CD4-positive, alpha-beta T cell treated with Interleukin-15 for 4 hours (primary cell): ENCODE measurements at regions not wholly inside any gene's neighbourhood (a gene's known extent, or its start where the extent isn't known, plus 50 kb on each side); places are given as distances from the start of the nearest gene placed in this dataset.

Experiments
- DNase-seq: peaks from one replicate; pipeline ENCODE4 v3.0.0-alpha.2; 2020; ENCODE audit warnings: low spot score

GRCh38 chr4:14562901-14563300 lies 439.4 kb upstream of the CPEB2 start:
- DNase-seq: no peak

DNA sequence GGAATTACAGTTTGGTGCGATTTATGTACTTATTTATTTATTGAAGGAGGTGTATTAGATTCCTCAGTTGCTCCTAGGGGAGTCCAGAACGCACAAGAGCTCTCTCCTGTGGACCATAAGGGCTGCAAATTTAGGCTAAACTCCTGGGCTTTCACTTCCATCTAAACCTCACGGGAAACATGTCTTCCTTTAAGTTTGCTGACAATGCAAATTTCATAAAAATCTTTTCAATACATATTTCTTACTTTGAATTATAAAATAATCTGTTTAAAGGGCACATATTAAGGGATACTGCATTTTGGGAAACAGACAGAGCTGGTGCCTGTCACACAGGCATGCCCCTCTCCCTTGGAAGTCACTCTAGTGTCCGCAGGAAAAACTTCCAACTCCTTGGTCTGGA lies 438.0 kb upstream of the CPEB2 start:
- DNase-seq: no peak

DNA sequence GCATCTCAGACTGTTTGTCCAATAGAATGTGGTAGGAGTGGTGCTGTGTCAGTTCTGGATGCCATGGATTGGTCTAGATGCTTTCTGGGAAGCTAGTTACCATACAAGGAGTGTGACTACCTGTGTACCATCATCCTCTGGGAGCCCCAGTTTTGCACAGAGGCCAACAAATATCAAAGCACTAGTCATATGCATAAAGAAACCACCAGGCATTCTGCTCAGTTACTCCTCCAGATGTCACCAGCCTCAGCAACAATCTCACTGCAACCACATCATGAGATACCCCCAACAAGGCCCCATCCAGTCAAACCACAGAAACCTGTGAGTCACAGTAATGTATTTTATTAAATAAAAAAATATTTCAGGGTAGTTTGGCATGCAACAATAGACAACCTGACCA lies 435.8 kb upstream of the CPEB2 start:
- DNase-seq: no peak

GRCh38 chr4:14568351-14568750 lies 433.9 kb upstream of the CPEB2 start:
- DNase-seq: no peak

DNA sequence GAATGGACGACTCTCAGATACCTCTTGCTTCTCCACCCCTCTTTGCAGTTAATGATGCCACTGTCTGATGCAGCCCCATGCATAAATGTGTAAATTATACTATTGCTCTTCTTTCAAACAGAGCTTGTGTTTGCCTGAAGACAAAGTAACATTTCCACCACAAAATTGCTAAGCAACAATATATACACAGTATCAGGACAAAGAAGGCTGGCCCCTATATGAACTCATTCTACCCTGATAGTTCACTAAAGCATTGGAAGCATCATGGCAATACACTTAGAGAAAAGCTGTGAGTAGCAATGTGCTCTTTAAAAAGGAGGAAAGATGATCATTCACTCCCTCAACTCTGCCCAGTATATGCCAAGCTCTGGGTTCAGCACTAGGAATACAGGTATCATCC lies 427.0 kb upstream of the CPEB2 start:
- no peak for DNase-seq

DNA sequence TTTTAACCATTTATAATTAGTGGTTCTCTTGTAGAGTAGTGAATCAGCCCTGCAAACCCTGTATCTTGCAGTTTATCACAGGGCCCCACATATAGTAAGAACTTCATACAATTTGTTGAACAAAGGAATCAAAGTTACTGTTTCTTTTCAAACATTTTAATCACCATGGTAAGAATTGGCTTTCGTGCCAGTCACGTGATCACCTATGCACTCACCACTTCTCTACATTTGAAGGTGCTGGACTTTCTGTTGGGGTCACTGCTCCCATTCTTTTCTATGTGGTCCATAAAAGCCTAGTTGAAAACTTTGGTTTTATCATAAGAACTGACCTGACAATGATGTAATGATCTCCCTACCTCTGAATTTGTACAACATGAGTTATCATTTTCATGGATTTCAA lies 426.4 kb upstream of the CPEB2 start:
- DNase-seq: no peak

- no peak for DNase-seq
Observed at GRCh38 chr4:14580061-14580460, 422.2 kb upstream of the CPEB2 start.

DNA sequence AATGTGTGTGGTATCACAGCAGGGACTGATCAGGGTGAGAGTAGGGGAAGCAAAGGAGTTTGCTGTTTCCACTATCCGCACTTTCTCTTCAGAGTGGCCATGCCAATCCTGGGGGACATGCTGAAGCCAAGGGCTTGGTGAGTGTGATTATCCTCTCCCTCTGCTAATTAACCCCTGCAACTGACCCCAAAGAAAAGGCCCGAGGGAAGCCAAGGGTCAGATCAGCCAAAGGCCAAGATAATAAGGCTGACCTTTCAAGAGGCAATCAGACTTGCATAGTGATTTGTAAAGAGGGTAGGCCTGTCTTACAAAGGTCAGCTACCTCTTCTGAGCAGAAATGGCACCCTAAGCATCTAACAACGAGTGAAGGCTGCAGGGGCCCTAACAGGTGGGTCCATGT lies 420.5 kb upstream of the CPEB2 start:
- no peak for DNase-seq

DNA sequence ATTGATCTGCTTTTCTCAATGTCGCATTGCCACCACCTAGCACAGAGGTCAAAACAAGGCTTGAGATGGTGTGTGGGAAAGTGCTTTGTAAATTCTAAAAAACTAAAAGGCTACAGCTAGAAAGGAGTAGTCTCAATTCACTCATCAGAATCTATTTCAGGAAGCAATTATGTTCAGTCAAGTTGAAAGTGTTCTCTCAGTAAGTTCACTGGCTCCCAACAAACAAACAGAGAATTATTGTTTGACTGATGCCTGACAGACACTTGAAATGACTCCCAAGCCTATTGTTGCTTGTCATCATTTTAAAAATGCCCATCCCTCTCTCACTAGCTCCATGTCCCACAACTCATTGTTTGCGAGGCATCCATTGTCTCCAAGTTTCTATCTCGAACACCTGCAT lies 419.6 kb upstream of the CPEB2 start:
- no peak for DNase-seq

GRCh38 chr4:14583331-14583730 lies 418.9 kb upstream of the CPEB2 start:
- no peak for DNase-seq

DNA sequence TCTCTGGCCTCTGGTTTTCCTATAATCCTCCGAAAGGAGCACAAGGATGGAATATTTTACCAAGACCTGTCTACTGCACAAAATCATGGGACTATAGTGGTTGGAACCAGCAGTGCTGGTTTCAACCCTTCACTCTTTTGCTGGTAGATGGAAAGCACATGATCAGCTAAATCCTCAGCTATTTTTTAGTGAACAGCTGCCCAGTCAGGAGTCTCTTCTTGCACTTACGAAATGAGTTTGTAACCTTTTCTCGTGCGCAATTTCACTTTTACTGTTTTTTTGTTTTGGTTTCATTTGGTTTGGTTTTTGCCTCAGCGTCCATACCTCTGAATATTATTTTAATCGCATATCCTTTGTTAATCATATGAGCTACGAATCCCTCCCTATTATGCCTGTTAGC lies 418.5 kb upstream of the CPEB2 start:
- DNase-seq: no peak

GRCh38 chr4:14592950-14593349 lies 409.3 kb upstream of the CPEB2 start:
- no peak for DNase-seq

DNA sequence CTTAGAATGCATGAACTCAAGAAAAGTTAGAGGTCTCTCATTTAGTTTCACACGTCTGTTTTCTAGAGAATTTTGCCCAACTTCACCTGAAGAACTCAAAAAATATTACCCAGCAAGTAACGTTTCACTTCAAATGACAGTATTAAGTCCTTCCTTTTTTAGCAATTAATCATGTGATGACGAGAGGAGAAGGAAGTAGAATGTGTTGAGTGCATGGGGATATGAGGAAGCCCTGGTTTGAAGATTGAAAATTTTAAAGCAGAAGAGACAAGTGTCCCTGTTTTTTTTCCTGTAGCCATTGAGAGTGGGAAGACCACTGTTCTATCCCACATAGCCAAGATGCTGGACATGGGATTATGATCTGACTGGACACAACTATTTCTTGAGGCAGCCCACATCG lies 406.3 kb upstream of the CPEB2 start:
- no peak for DNase-seq

DNA sequence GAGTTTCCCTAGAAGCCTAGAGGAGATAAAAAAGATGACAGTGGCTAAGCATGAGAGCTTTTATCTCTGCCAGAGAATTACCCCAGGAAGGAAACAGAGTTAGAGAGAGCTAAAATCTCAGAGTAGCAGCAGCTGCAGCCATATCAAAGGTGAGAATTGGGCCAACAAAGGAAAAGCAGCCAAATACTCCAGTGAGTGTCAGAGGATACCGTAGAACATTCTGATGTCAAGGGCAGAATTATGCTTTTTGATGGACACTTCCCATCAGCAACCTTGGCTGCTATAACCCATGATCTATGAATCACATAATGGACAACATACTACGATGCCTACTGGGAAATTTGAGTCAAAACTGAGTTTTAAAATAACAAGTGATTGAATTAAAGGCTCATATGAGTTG lies 405.8 kb upstream of the CPEB2 start:
- no peak for DNase-seq

GRCh38 chr4:14596904-14597303 lies 405.4 kb upstream of the CPEB2 start:
- no peak for DNase-seq

DNA sequence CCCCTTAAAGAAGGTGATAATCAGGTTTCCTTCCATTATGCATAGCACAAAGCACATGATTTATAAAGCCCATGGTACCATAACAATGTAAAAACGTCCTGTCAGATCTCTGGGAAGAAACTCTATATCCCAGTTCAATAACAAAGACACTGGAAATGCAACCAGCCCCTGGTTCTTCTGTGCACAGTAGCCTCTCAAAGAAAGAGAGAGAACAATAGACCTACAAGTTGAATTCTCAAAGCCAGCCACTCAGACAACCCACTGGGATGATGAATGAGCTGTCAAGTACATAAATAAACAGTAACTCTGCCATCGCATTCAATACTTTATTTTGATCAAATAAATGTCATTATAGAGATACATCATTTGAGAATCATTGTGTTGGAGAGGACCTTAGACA lies 400.1 kb upstream of the CPEB2 start:
- no peak for DNase-seq

- DNase-seq: no peak
Observed at GRCh38 chr4:14607001-14607400, 395.3 kb upstream of the CPEB2 start.

- DNase-seq: no peak
Observed at GRCh38 chr4:14607578-14607977, 394.7 kb upstream of the CPEB2 start.

DNA sequence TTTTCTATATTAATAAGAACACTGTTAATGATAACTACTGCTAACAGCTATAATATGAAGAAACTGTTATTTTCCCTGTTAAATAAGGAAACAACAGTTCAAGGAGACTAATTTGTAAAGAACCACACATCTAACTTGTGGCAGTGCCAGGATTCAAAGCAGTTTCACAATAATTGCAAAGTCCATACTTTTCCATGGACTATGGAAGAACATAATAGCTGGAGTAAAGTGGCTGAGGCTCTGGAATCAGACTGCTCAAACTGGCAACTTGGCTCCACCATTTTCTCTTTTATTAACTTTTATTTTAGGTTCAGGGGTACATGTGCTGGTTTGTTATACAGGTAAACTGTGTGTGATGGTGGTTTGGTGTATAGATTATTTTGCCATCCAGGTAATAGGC lies 393.7 kb upstream of the CPEB2 start:
- no peak for DNase-seq

DNA sequence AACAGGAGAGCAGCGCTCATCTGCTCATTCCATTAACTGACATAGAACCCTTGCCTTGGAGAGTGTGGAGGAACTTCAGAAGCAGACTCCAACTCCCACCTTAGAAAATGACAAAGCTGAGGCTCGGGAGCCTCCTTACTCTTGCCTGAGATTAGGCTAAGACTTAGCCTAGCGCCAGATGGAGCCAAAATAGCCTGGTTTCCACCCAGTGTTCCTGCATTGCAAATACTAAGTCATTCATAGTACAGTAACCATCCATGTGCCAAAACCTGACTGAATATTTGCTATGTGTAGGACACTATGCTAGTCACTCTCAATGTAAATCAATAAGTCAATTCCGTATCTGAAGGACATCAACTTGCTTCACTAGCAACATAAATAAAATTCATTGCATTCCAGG lies 387.4 kb upstream of the CPEB2 start:
- DNase-seq: no peak

DNA sequence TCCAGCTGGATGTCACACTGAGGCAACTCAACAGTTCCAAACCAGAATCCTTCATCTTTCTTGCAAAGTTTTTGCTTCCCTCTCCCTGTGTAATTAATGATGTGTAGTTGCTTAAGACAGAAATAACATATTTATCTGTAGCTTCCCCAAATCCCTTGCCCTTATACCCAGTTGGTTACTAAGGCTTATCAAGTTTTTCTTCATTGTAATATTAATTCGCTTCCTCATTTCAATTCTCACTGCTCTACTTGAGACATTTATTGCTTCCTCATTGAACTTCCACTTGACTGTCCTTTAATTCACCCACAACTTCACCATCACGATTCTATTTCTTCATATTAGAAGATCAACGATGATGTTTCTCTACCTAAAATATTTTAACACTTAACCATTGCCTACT lies 386.6 kb upstream of the CPEB2 start:
- DNase-seq: no peak

DNA sequence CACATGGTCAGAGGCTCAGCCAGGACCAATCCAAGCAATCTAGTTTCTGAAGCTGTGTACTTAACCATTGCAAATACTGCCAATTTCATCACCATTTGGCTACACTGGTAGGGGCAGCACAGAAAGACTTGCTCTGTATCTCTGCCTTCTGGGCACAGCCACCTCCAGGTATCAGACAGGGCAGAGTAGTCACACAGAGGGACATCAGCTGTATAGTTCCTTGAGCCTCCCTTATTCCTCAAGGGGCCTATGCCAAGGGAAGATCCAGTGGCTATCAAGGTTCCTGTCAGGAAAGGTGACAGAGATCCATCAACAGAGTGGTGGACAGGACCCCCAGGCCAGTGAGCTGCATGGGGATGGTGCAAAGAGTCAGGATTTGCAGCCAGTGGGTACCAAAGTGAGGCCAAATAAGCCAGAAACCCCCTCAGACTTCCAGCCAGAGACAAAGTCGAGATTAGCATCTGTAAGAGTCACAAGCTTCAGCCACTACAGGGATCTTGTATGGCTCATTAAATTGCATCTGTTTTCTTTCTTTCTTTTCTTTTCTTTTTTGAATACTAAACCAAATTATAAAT lies 381.6 kb upstream of the CPEB2 start:
- no peak for DNase-seq

DNA sequence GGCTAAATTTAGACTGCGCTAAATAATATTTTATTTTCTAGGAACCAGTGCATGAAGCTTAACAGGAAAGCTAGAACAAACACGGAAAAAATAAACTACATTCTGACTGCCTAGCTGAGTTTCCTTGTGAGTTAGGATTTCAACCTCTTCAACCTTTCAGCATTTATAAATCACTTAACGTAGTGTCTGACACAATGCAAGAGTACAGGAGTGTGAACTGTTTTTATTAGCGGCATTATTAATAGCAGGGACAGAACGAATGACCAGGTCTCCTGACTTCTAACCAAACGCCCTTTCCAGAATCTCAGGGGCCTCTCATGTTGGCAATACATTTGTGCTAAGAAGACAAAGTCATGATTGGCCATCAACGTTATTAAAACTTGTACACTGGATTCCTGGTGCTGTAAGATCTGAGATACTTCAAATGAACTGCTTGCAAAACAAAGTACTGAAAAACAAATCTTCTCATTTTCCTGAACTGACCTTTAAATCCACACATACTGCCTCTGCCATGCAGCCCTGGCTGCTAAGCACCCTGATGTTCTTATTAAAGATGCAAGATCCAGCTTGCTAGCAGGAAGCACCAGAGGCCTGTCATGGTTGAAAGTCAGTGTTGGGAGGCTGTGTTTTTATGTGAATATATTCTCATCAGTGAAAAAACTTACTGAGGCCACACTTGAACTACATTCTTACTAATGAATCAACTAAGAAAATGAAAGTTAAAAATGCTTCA lies 380.4 kb upstream of the CPEB2 start:
- DNase-seq: no peak

GRCh38 chr4:14627038-14627437 lies 375.2 kb upstream of the CPEB2 start:
- no peak for DNase-seq
